ENCODE measurements at regions not wholly inside any gene's neighbourhood (a gene's known extent, or its start where the extent isn't known, plus 50 kb on each side); places are given as distances from the start of the nearest gene placed in this dataset.

DNA sequence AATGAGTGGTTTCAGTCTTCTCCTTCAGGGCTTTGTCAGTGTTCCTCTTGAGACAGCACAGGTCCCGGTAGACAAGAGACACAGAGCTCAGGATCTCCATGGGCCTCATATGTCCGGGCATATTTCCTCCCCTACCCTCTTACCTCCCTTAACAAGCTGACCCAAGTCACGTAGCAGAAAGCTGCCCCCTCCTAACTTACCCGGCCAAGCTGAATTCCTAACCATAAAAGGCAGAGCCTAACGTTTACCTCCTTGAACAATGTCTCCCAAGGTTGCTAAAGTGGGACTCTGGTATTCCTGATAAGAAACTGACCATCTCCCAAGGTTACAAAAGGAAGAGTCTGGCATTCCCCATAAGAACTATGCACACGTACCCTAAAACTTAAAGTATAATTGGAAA lies 182.2 kb upstream of the USP15 start:
- Histone ChIP-seq H4K20me1 (ENCODE audit: insufficient read depth) (no peaks in the 10 kb centered on the region), H2AFZ (ENCODE audit: low read depth) (no peak overlapping the region), H3K4me1 (ENCODE audit: low read depth, poor library complexity, severe bottlenecking) (no peaks in the 10 kb centered on the region), H3K27me3 (ENCODE audit: insufficient read depth, low read depth) (no peaks in the 10 kb centered on the region), H3K4me3 (IDR thresholded peaks at IDR 0.05; ENCODE audit: insufficient read depth, low read depth, low read length) (no peak overlapping the region), H3K9ac (no peak overlapping the region), H3K36me3 (ENCODE audit: insufficient read depth) (no peaks in the 10 kb centered on the region), H3K79me2 (ENCODE audit: insufficient read depth, low read depth) (no peaks in the 10 kb centered on the region), H3K27ac (no peak overlapping the region), H3K4me2 (no peak overlapping the region)
- TF ChIP-seq, protein P1, sequence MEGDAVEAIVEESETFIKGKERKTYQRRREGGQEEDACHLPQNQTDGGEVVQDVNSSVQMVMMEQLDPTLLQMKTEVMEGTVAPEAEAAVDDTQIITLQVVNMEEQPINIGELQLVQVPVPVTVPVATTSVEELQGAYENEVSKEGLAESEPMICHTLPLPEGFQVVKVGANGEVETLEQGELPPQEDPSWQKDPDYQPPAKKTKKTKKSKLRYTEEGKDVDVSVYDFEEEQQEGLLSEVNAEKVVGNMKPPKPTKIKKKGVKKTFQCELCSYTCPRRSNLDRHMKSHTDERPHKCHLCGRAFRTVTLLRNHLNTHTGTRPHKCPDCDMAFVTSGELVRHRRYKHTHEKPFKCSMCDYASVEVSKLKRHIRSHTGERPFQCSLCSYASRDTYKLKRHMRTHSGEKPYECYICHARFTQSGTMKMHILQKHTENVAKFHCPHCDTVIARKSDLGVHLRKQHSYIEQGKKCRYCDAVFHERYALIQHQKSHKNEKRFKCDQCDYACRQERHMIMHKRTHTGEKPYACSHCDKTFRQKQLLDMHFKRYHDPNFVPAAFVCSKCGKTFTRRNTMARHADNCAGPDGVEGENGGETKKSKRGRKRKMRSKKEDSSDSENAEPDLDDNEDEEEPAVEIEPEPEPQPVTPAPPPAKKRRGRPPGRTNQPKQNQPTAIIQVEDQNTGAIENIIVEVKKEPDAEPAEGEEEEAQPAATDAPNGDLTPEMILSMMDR (conservative IDR thresholded peaks at IDR 0.05; ENCODE audit: low read depth, low read length), result no peak

DNA sequence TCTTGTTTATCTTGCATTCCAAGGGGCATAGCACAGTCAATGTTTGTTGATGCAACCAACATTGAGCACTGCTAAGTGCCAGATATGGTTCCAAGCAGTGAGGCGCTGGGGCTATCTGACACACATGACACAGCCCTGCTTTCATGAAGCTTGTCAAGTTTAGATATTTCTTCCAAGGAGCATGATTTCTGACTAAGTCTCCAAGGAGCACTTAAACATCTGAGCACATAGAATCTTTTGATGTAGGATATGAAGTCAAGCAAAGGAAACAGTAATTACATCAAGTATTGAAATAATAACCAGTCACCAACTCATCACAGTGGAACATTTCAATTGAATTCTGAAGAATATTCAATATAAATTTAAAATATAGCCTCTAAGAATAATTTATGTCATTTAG lies 177.8 kb upstream of the USP15 start:
- no peaks in the 10 kb centered on the region for H4K20me1 ChIP-seq (ENCODE audit: insufficient read depth)
- H3K9ac ChIP-seq, result no peak overlapping the region
- no peaks in the 10 kb centered on the region for H3K79me2 ChIP-seq (ENCODE audit: insufficient read depth, low read depth)
- no peak overlapping the region for H2AFZ ChIP-seq (ENCODE audit: low read depth)
- no peaks in the 10 kb centered on the region for H3K27me3 ChIP-seq (ENCODE audit: insufficient read depth, low read depth)
- no peak overlapping the region for H3K4me3 ChIP-seq (IDR thresholded peaks at IDR 0.05; ENCODE audit: insufficient read depth, low read depth, low read length)
- no peaks in the 10 kb centered on the region for H3K4me1 ChIP-seq (ENCODE audit: low read depth, poor library complexity, severe bottlenecking)
- H3K36me3 ChIP-seq (ENCODE audit: insufficient read depth), result no peaks in the 10 kb centered on the region
- no peak overlapping the region for H3K27ac ChIP-seq
- TF ChIP-seq, protein P1 (conservative IDR thresholded peaks at IDR 0.05; ENCODE audit: low read depth, low read length), result no peak
- H3K4me2 ChIP-seq, result no peak overlapping the region

DNA sequence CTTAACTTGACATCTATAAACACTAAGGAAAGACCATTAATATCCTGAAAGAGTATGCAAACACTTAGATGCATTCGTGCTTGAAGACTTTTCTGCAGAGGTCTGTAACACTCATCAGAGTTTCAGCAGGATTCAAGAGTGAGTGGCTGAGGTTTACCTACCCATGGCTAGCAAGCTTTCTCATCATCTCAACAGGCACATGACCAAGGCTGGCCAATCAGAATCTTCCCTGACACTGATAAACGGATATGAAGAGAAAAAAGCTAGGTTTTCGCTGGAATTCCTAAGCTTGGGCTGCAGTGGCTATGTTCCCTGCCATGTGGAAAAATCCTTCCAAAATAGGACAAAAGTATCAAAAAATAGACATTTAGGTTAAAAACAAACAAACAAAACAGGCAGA lies 162.1 kb upstream of the USP15 start:
- H3K27ac ChIP-seq, result no peak overlapping the region
- TF ChIP-seq, protein P1 (conservative IDR thresholded peaks at IDR 0.05; ENCODE audit: low read depth, low read length), result no peak
- H3K9ac ChIP-seq, result no peak overlapping the region
- H3K36me3 ChIP-seq (ENCODE audit: insufficient read depth), result no peaks in the 10 kb centered on the region
- no peak overlapping the region for H3K4me3 ChIP-seq (IDR thresholded peaks at IDR 0.05; ENCODE audit: insufficient read depth, low read depth, low read length)
- no peaks in the 10 kb centered on the region for H3K79me2 ChIP-seq (ENCODE audit: insufficient read depth, low read depth)
- H2AFZ ChIP-seq (ENCODE audit: low read depth), result no peak overlapping the region
- no peaks in the 10 kb centered on the region for H3K27me3 ChIP-seq (ENCODE audit: insufficient read depth, low read depth)
- no peaks in the 10 kb centered on the region for H4K20me1 ChIP-seq (ENCODE audit: insufficient read depth)
- H3K4me1 ChIP-seq (ENCODE audit: low read depth, poor library complexity, severe bottlenecking), result no peaks in the 10 kb centered on the region
- H3K4me2 ChIP-seq, result no peak overlapping the region

DNA sequence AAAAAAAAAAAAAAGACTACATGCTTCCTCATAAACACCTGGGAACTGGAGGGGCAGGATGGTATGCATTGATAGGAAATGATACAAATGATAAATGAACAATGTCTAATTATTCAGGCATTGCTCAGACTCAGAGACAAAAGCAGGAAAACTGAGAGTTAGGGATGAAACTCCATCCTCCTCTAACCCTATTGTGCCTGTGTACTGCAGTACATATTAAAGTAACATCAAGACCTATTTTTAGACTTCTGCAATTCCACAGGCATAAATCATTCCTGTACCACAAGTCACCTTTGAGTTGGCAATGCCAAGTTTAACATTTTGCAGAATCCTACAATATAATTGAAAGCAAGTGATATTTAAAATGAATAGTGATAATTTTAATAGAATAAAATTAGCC lies 156.5 kb upstream of the USP15 start:
- no peaks in the 10 kb centered on the region for H3K27me3 ChIP-seq (ENCODE audit: insufficient read depth, low read depth)
- TF ChIP-seq, protein P1 (conservative IDR thresholded peaks at IDR 0.05; ENCODE audit: low read depth, low read length), result no peak
- no peaks in the 10 kb centered on the region for H3K36me3 ChIP-seq (ENCODE audit: insufficient read depth)
- no peaks in the 10 kb centered on the region for H3K4me1 ChIP-seq (ENCODE audit: low read depth, poor library complexity, severe bottlenecking)
- no peak overlapping the region for H2AFZ ChIP-seq (ENCODE audit: low read depth)
- no peaks in the 10 kb centered on the region for H3K79me2 ChIP-seq (ENCODE audit: insufficient read depth, low read depth)
- no peak overlapping the region for H3K27ac ChIP-seq
- H3K4me2 ChIP-seq, result no peak overlapping the region
- H4K20me1 ChIP-seq (ENCODE audit: insufficient read depth), result no peaks in the 10 kb centered on the region
- no peak overlapping the region for H3K9ac ChIP-seq
- no peak overlapping the region for H3K4me3 ChIP-seq (IDR thresholded peaks at IDR 0.05; ENCODE audit: insufficient read depth, low read depth, low read length)
